DOHH2 (cell line): ENCODE measurements at regions not wholly inside any gene's neighbourhood (a gene's known extent, or its start where the extent isn't known, plus 50 kb on each side); places are given as distances from the start of the nearest gene placed in this dataset.

Source experiments
- CTCF ChIP-seq: fragments of 200-600 bp; sonication (generic); IDR thresholded peaks from one replicate; pipeline ENCODE4 v1.5.1; 2014; ENCODE audit warnings: antibody characterized with exemption, mild to moderate bottlenecking, low read depth, low read length; ENCODE audit not compliant: poor library complexity, severe bottlenecking
- EZH2phosphoT487 ChIP-seq: fragments of 200-600 bp; sonication (generic); IDR thresholded peaks from 2 replicates; pipeline ENCODE4 v1.6.1; 2017; ENCODE audit warnings: borderline replicate concordance, mild to moderate bottlenecking, antibody characterized with exemption, low read length, moderate library complexity, mixed read lengths

DNA sequence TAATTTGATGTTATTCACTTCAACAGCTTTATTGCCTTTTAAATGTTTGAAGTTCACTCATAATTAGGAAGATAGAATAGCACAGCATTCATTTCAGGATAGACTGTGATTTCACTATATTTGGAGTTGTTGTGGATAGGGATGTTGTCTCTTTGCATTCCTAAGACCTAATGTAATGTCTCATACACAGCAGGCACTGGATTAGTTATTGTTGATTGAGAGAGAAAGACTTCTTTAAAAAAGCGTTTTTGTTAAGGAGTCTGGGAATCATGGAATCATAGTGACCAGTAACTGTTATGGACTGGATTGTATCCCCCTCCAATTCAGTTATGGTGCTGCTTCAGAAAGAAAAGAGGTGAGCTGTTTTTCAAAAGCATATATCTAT, 122.0 kb downstream of the USP22 start:
- no peak for TF ChIP-seq CTCF
- TF ChIP-seq EZH2phosphoT487, result no peak
